Prostate gland (tissue), 2 donors: ENCODE measurements at regions not wholly inside any gene's neighbourhood (a gene's known extent, or its start where the extent isn't known, plus 50 kb on each side); places are given as distances from the start of the nearest gene placed in this dataset.

Source experiments
- DNase-seq: peaks from one replicate; pipeline ENCODE4 v3.0.0-alpha.2; 2019; ENCODE audit warnings: low spot score
- H3K27ac ChIP-seq, 2 donors: fragments of 200-600 bp; sonication (generic); 2 replicates each; pipeline ENCODE4 v1.5.1; 2017 to 2019
- H3K27me3 ChIP-seq: fragments of 200-600 bp; sonication (generic); replicated peaks from 2 replicates; pipeline ENCODE4 v1.5.1; 2019; ENCODE audit not compliant: insufficient read depth
- H3K36me3 ChIP-seq, 2 donors: fragments of 200-600 bp; sonication (generic); 1 replicate in 1 of 2; 2 replicates in 1 of 2; pipeline versions ENCODE4 v1.5.1 to v1.8.1; 2017 to 2019
- H3K4me1 ChIP-seq: fragments of 200-600 bp; sonication (generic); replicated peaks from 2 replicates; pipeline ENCODE4 v1.5.1; 2019
- H3K4me3 ChIP-seq, 2 donors: fragments of 200-600 bp; sonication (generic); 2 replicates each; pipeline ENCODE4 v1.5.1; 2017 to 2019
- H3K9me3 ChIP-seq: fragments of 200-600 bp; sonication (generic); 2 replicates; pipeline ENCODE4 v1.5.1; 2017
- CTCF ChIP-seq, 4 experiments: fragments of 200-600 bp in 2 of 4; fragments of 450-650 bp in 2 of 4; sonication (generic) in 2 of 4; IDR thresholded peaks; 1 replicate in 3 of 4; 2 replicates in 1 of 4; pipeline ENCODE4 v1.5.1; 2016 to 2019; ENCODE audit warnings: antibody characterized with exemption in 4 of 4, mild to moderate bottlenecking in 2 of 4, moderate library complexity in 2 of 4
- POLR2A ChIP-seq: fragments of 450-650 bp; IDR thresholded peaks from one replicate; pipeline ENCODE4 v1.6.1; 2016; ENCODE audit warnings: antibody characterized with exemption, mild to moderate bottlenecking
- POLR2AphosphoS5 ChIP-seq: sonication (generic); formaldehyde crosslinking; IDR thresholded peaks from one replicate; pipeline ENCODE4 v1.6.1; 2017; ENCODE audit warnings: antibody characterized with exemption
- WGBS: methylation state at CpG from one replicate; pipeline ENCODE4 v1.1.5; 2018; 5-methylcytosine and 5-hydroxymethylcytosine counted together
- intact Hi-C: fragments of 100-400 bp; cut with DNase I; formaldehyde crosslinking; loops from one replicate; pipeline ENCODE4 v1.14.2; 2022

GRCh38 chr6:6892744-6893583, 214.8 kb upstream of the RREB1 start:
- no peaks in the 10 kb centered on the region for H3K4me1 ChIP-seq
- no peaks in the 10 kb centered on the region for H3K36me3 ChIP-seq
- no peaks in the 10 kb centered on the region for H3K9me3 ChIP-seq
- H3K27ac ChIP-seq: no peak overlapping the region
- no peaks in the 10 kb centered on the region for H3K27me3 ChIP-seq
- H3K4me3 ChIP-seq: no peak overlapping the region
- WGBS: 72% methylated on average over 17 of the region's 17 CpGs
- no peak for DNase-seq
- TF ChIP-seq POLR2AphosphoS5 (no peak), POLR2A (no peak), CTCF (IDR thresholded peaks at IDR 0.05) (no peak)
- intact Hi-C loops: no loop called here

- Histone ChIP-seq H3K36me3 (no peaks in the 10 kb centered on the region), H3K4me3 (no peak overlapping the region), H3K27ac (no peak overlapping the region), H3K4me1 (no peaks in the 10 kb centered on the region), H3K9me3 (no peaks in the 10 kb centered on the region), H3K27me3 (no peaks in the 10 kb centered on the region)
- intact Hi-C loops: no loop called here
- TF ChIP-seq POLR2AphosphoS5 (no peak), CTCF (IDR thresholded peaks at IDR 0.05) (no peak), POLR2A (no peak)
- 92% methylated on average over 19 of the region's 19 CpGs for WGBS
- DNase-seq: no peak
Measured at GRCh38 chr6:6893701-6894100, 214.1 kb upstream of the RREB1 start.

- intact Hi-C loops: no loop called here
- 91% methylated on average over 3 of the region's 3 CpGs for WGBS
- H3K9me3 ChIP-seq: no peaks in the 10 kb centered on the region
Measured at GRCh38 chr6:6895929-6896328, 211.8 kb upstream of the RREB1 start.

GRCh38 chr6:6897140-6897539, 210.6 kb upstream of the RREB1 start:
- no peak for TF ChIP-seq POLR2A
- TF ChIP-seq CTCF (IDR thresholded peaks at IDR 0.05): no peak
- no peak for TF ChIP-seq POLR2AphosphoS5
- Histone ChIP-seq H3K36me3 (no peaks in the 10 kb centered on the region), H3K27ac (no peak overlapping the region), H3K27me3 (no peaks in the 10 kb centered on the region), H3K4me3 (no peak overlapping the region), H3K9me3 (no peaks in the 10 kb centered on the region), H3K4me1 (no peaks in the 10 kb centered on the region)
- intact Hi-C loops: no loop called here
- no peak for DNase-seq
- 53% methylated on average over 3 of the region's 3 CpGs for WGBS

More at GRCh38 chr6:6895929-6896328, 211.8 kb upstream of the RREB1 start:
- H3K4me1 ChIP-seq: no peaks in the 10 kb centered on the region
- no peak overlapping the region for H3K27ac ChIP-seq
- H3K36me3 ChIP-seq: no peaks in the 10 kb centered on the region
- H3K27me3 ChIP-seq: no peaks in the 10 kb centered on the region
- DNase-seq: no peak
- TF ChIP-seq POLR2AphosphoS5 (no peak), POLR2A (no peak), CTCF (IDR thresholded peaks at IDR 0.05) (no peak)
- no peak overlapping the region for H3K4me3 ChIP-seq

- TF ChIP-seq POLR2A (no peak), POLR2AphosphoS5 (no peak), CTCF (IDR thresholded peaks at IDR 0.05) (no peak)
- Histone ChIP-seq H3K9me3 (no peaks in the 10 kb centered on the region), H3K36me3 (no peaks in the 10 kb centered on the region), H3K27ac (no peak overlapping the region), H3K4me3 (no peak overlapping the region), H3K27me3 (no peaks in the 10 kb centered on the region), H3K4me1 (no peaks in the 10 kb centered on the region)
- intact Hi-C loops: no loop called here
- no peak for DNase-seq
- WGBS: 46% methylated on average over 15 of the region's 15 CpGs
Measured at GRCh38 chr6:6900569-6901204, 207.1 kb upstream of the RREB1 start.
